Tibial nerve (tissue), 4 donors: ENCODE measurements at regions not wholly inside any gene's neighbourhood (a gene's known extent, or its start where the extent isn't known, plus 50 kb on each side); places are given as distances from the start of the nearest gene placed in this dataset.

ENCODE experiments used
- DNase-seq, 2 donors: peaks; one replicate each; pipeline ENCODE4 v3.0.0-alpha.2; 2019; ENCODE audit warnings: low spot score in 2 of 2
- H3K27ac ChIP-seq, 4 donors: fragments of 200-600 bp; sonication (generic) in 3 of 4; one replicate each; pipeline ENCODE4 v1.5.1; 2017 to 2019; ENCODE audit warnings: mild to moderate bottlenecking in 1 of 4
- H3K27me3 ChIP-seq, 2 donors: fragments of 200-600 bp; sonication (generic) in 1 of 2; one replicate each; pipeline versions ENCODE4 v1.5.1 to v1.6.0; 2017 to 2019
- H3K36me3 ChIP-seq, 3 donors: fragments of 200-600 bp; sonication (generic); one replicate each; pipeline ENCODE4 v1.5.1; 2018 to 2019
- H3K4me1 ChIP-seq, 4 donors: fragments of 200-600 bp; sonication (generic) in 3 of 4; one replicate each; pipeline ENCODE4 v1.5.1; 2017 to 2019
- H3K4me3 ChIP-seq, 4 donors: fragments of 200-600 bp; sonication (generic) in 3 of 4; one replicate each; pipeline ENCODE4 v1.5.1; 2017 to 2019; ENCODE audit warnings: mild to moderate bottlenecking in 1 of 4, moderate library complexity in 1 of 4
- H3K9me3 ChIP-seq, 4 donors: fragments of 200-600 bp; sonication (generic) in 3 of 4; one replicate each; pipeline ENCODE4 v1.5.1; 2017 to 2019
- CTCF ChIP-seq, 5 experiments: fragments of 200-600 bp in 3 of 5; fragments of 450-650 bp in 2 of 5; sonication (generic) in 3 of 5; IDR thresholded peaks; one replicate each; pipeline ENCODE4 v1.5.1; 2016 to 2019; ENCODE audit warnings: antibody characterized with exemption in 5 of 5, mild to moderate bottlenecking in 3 of 5, moderate library complexity in 2 of 5
- EP300 ChIP-seq, 2 donors: sonication (generic); formaldehyde crosslinking; IDR thresholded peaks; one replicate each; pipeline ENCODE4 v1.6.1; 2017; ENCODE audit warnings: antibody characterized with exemption in 2 of 2, mild to moderate bottlenecking in 1 of 2
- POLR2A ChIP-seq, 2 donors: fragments of 450-650 bp; IDR thresholded peaks; one replicate each; pipeline ENCODE4 v1.6.1; 2017; ENCODE audit warnings: antibody characterized with exemption in 2 of 2, mild to moderate bottlenecking in 2 of 2, moderate library complexity in 2 of 2
- WGBS, 2 donors: methylation state at CpG; one replicate each; pipeline ENCODE4 v1.1.5; 2018; 5-methylcytosine and 5-hydroxymethylcytosine counted together

DNA sequence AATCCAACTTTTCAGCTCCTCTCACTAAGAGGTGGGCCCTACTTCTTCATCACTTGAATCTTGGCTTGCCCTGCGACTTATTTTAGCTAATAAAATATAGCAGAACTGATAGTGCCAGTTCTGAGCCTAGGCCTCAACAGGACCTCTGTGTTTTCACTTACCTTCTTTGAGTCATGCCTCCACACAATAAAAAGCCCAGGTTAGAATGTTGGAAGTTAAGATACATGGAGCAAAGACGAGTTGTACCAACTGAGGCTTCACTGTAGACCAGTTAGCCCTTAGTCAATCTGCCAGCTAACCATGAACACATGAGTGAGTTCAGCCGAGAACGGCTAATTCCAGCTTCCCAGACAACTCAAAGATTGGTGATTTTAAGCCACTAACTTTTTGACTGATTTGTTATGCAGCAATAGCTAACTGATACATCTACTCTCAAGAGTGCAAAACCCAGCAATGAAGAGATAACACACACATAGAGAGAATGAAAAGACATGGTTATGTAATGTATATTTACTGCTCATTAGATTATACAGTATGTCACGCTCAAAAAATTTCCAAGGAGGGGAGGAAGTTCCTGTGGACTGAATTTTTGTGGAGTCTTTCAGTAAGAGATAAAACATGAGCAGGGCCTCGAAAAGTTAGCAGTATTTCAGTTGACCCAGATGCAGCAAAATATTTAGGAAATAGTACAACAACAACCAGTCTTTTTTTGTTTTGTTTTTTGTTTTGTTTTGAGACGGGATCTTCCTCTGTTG is 181.1 kb downstream of the MYCN start:
- Histone ChIP-seq H3K27ac (no peak overlapping the region), H3K4me3 (no peak overlapping the region), H3K4me1 (peaks cover 0 to 2% (median 0%) of the 10 kb centered on the region in 4 donors), H3K36me3 (no peaks in the 10 kb centered on the region), H3K9me3 (no peaks in the 10 kb centered on the region), H3K27me3 (no peaks in the 10 kb centered on the region)
- 81 to 92% methylated on average over 7 of the region's 7 CpGs for WGBS, 2 donors
- DNase-seq: no peak
- TF ChIP-seq POLR2A (IDR thresholded peaks at IDR 0.05): no peak
- TF ChIP-seq CTCF (IDR thresholded peaks at IDR 0.05): no peak
- TF ChIP-seq EP300 (IDR thresholded peaks at IDR 0.05): no peak

GRCh38 chr2:16120591-16121180 is 180.3 kb downstream of the MYCN start:
- no peak for TF ChIP-seq POLR2A (IDR thresholded peaks at IDR 0.05)
- TF ChIP-seq CTCF (IDR thresholded peaks at IDR 0.05): no peak
- TF ChIP-seq EP300 (IDR thresholded peaks at IDR 0.05): no peak
- no peak for DNase-seq
- Histone ChIP-seq H3K27ac (no peak overlapping the region), H3K27me3 (no peaks in the 10 kb centered on the region), H3K9me3 (no peaks in the 10 kb centered on the region), H3K4me1 (peaks cover 0 to 2% (median 0%) of the 10 kb centered on the region in 4 donors), H3K4me3 (no peak overlapping the region), H3K36me3 (no peaks in the 10 kb centered on the region)

- Histone ChIP-seq H3K36me3 (no peaks in the 10 kb centered on the region), H3K27me3 (no peaks in the 10 kb centered on the region), H3K9me3 (no peaks in the 10 kb centered on the region), H3K4me1 (no peaks in the 10 kb centered on the region), H3K4me3 (no peak overlapping the region), H3K27ac (no peak overlapping the region)
- WGBS, 2 donors: 92 to 93% methylated on average over 3 of the region's 3 CpGs
- TF ChIP-seq CTCF (IDR thresholded peaks at IDR 0.05): no peak
- TF ChIP-seq EP300 (IDR thresholded peaks at IDR 0.05): no peak
- TF ChIP-seq POLR2A (IDR thresholded peaks at IDR 0.05): no peak
- DNase-seq: no peak
Observed at GRCh38 chr2:16119741-16120140, 179.4 kb downstream of the MYCN start.

- DNase-seq: no peak
- H3K4me1 ChIP-seq: no peaks in the 10 kb centered on the region
- 81 to 84% methylated on average over 5 of the region's 5 CpGs for WGBS, 2 donors
- no peaks in the 10 kb centered on the region for H3K27me3 ChIP-seq
- no peak overlapping the region for H3K4me3 ChIP-seq
- TF ChIP-seq EP300 (IDR thresholded peaks at IDR 0.05) (no peak), POLR2A (IDR thresholded peaks at IDR 0.05) (no peak), CTCF (IDR thresholded peaks at IDR 0.05) (no peak)
- H3K36me3 ChIP-seq: no peaks in the 10 kb centered on the region
- no peaks in the 10 kb centered on the region for H3K9me3 ChIP-seq
- H3K27ac ChIP-seq: no peak overlapping the region
Observed at GRCh38 chr2:16118611-16119590, 178.6 kb downstream of the MYCN start.
